Endothelial cell of umbilical vein (primary cell): ENCODE measurements at regions not wholly inside any gene's neighbourhood (a gene's known extent, or its start where the extent isn't known, plus 50 kb on each side); places are given as distances from the start of the nearest gene placed in this dataset.

Experiments used
- BruUV-seq: library from RNA; stranded (reverse); fragments of 400-500 nt; replicated peaks from 2 replicates; lab custom pipeline; 2021; lab: Mats Ljungman, UMichigan
- CTCF ChIA-PET: fragments of 300-600, 350-600 bp; sonication (Branson Sonifier 250); formaldehyde crosslinking; loops from one replicate; lab custom pipeline; 2021; ENCODE audit warnings: antibody characterized with exemption, inconsistent platforms; lab: Charles Lee
- POLR2A ChIA-PET: fragments of 300-600, 350-600 bp; sonication (Branson Sonifier 250); formaldehyde crosslinking; loops from one replicate; lab custom pipeline; 2021; ENCODE audit warnings: antibody characterized with exemption, inconsistent platforms; lab: Charles Lee
- DNase-seq: peaks from one replicate; pipeline ENCODE4 v3.0.0-alpha.2; 2011; ENCODE audit warnings: low read depth, low spot score
- FAIRE-seq: peaks from 2 replicates; lab custom pipeline; 2011; peaks lifted over from hg19 to GRCh38; lab: Jason Lieb, UNC
- H2AFZ ChIP-seq: 2 replicates; pipeline ENCODE4 v1.6.0; 2012; ENCODE audit warnings: low read depth, low read length, control low read depth, inconsistent platforms
- H3K27ac ChIP-seq: 2 replicates; pipeline ENCODE4 v1.5.1; 2011; ENCODE audit warnings: low read depth, mild to moderate bottlenecking, control low read depth, low read length, moderate library complexity; ENCODE audit not compliant: insufficient read depth
- H3K27me3 ChIP-seq, 2 experiments: 2 replicates each; pipeline versions ENCODE4 v1.6.0 to v1.6.1; 2011; ENCODE audit warnings: low read length in 2 of 2, mixed read lengths in 1 of 2; ENCODE audit not compliant: control insufficient read depth in 2 of 2, insufficient read depth in 2 of 2
- H3K36me3 ChIP-seq, 2 experiments: 2 replicates in 1 of 2; 3 replicates in 1 of 2; pipeline ENCODE4 v1.5.1; 2011; ENCODE audit warnings: low read length in 2 of 2, mild to moderate bottlenecking in 1 of 2, moderate library complexity in 1 of 2; ENCODE audit not compliant: control insufficient read depth in 2 of 2, insufficient read depth in 2 of 2; ENCODE audit errors: extremely low read depth in 1 of 2
- H3K4me1 ChIP-seq: 3 replicates; pipeline ENCODE4 v1.5.1; 2011; ENCODE audit warnings: mild to moderate bottlenecking, low read length; ENCODE audit not compliant: control insufficient read depth, insufficient read depth; ENCODE audit errors: extremely low read depth
- H3K4me2 ChIP-seq: 2 replicates; pipeline ENCODE4 v1.6.1; 2011; ENCODE audit warnings: low read length, control low read depth, mixed read lengths; ENCODE audit not compliant: insufficient read depth
- H3K4me3 ChIP-seq, 3 experiments: fragments of 200-600 bp in 1 of 3; sonication (generic), shearing (Covaris generic) in 1 of 3; replicated peaks in 1 of 3; 2 replicates each; pipeline ENCODE4 v1.5.1; 2011 to 2016; ENCODE audit warnings: control low read depth in 3 of 3, low read length in 3 of 3, mild to moderate bottlenecking in 2 of 3, inconsistent platforms in 1 of 3, low read depth in 1 of 3, moderate library complexity in 1 of 3; ENCODE audit not compliant: insufficient read depth in 1 of 3
- H3K79me2 ChIP-seq: 2 replicates; pipeline ENCODE4 v1.6.0; 2012; ENCODE audit warnings: low read length, inconsistent platforms; ENCODE audit not compliant: control insufficient read depth, insufficient read depth
- H3K9ac ChIP-seq: replicated peaks from 2 replicates; pipeline ENCODE3; 2011; ENCODE audit warnings: low read length, control low read depth; ENCODE audit not compliant: insufficient read depth; ENCODE audit errors: extremely low read depth
- H3K9me1 ChIP-seq: replicated peaks from 3 replicates; pipeline ENCODE4 v1.6.0; 2011; ENCODE audit warnings: mild to moderate bottlenecking, low read length; ENCODE audit not compliant: control insufficient read depth, insufficient read depth; ENCODE audit errors: extremely low read depth
- H3K9me3 ChIP-seq: replicated peaks from 2 replicates; pipeline ENCODE4 v1.5.1; 2012; ENCODE audit warnings: low read length, inconsistent platforms; ENCODE audit not compliant: control insufficient read depth, insufficient read depth
- H4K20me1 ChIP-seq: replicated peaks from 2 replicates; pipeline ENCODE3; 2011; ENCODE audit warnings: mild to moderate bottlenecking, low read length; ENCODE audit not compliant: control insufficient read depth, insufficient read depth; ENCODE audit errors: extremely low read depth
- CTCF ChIP-seq, 2 donors: IDR thresholded peaks; 1 replicate in 1 of 2; 2 replicates in 1 of 2; pipeline ENCODE4 v1.5.1; 2011; ENCODE audit warnings: low read length in 2 of 2, mild to moderate bottlenecking in 2 of 2, moderate library complexity in 2 of 2, control low read depth in 1 of 2, inconsistent platforms in 1 of 2, low read depth in 1 of 2; ENCODE audit not compliant: insufficient read depth in 1 of 2; ENCODE audit errors: extremely low read depth in 1 of 2
- EZH2 ChIP-seq: IDR thresholded peaks from 2 replicates; pipeline ENCODE4 v1.6.1; 2012; ENCODE audit warnings: borderline replicate concordance, low read depth, mild to moderate bottlenecking, moderate library complexity, low read length, inconsistent platforms; ENCODE audit not compliant: severe bottlenecking
- FOS ChIP-seq: IDR thresholded peaks from 2 replicates; pipeline ENCODE4 v1.6.1; 2011; ENCODE audit warnings: mild to moderate bottlenecking, low read length, moderate library complexity, borderline replicate concordance; ENCODE audit not compliant: insufficient read depth
- GATA2 ChIP-seq: IDR thresholded peaks from 2 replicates; pipeline ENCODE4 v1.7.0; 2011; ENCODE audit warnings: low read depth, mild to moderate bottlenecking, moderate library complexity, mixed read lengths, low read length; ENCODE audit not compliant: insufficient read length, insufficient read depth
- JUN ChIP-seq: IDR thresholded peaks from 2 replicates; pipeline ENCODE4 v1.6.1; 2011; ENCODE audit warnings: borderline replicate concordance, low read depth; ENCODE audit not compliant: insufficient read length, insufficient read depth
- MAX ChIP-seq: IDR thresholded peaks from 2 replicates; pipeline ENCODE4 v1.6.1; 2011; ENCODE audit not compliant: insufficient read depth, insufficient read length
- MYC ChIP-seq: IDR thresholded peaks from one replicate; pipeline ENCODE4 v1.6.1; 2011; ENCODE audit warnings: mild to moderate bottlenecking, low read depth, low read length
- POLR2A ChIP-seq: IDR thresholded peaks from 2 replicates; pipeline ENCODE4 v1.6.1; 2012; ENCODE audit warnings: low read depth, mild to moderate bottlenecking, control low read depth, low read length
- POLR2AphosphoS5 ChIP-seq: IDR thresholded peaks from 2 replicates; pipeline ENCODE4 v1.6.1; 2012; ENCODE audit warnings: low read depth, mild to moderate bottlenecking, control low read depth, low read length, moderate library complexity; ENCODE audit not compliant: insufficient read depth
- dilution Hi-C: fragments of 300-500 bp; cut with MboI; formaldehyde crosslinking; loops from one replicate; pipeline ENCODE4 v1.15.0; 2019; ENCODE audit warnings: low sequenced_read_pairs; ENCODE audit not compliant: extremely low pct_ligation_motif_present
- intact Hi-C: fragments of 100-400 bp; cut with micrococcal nuclease; formaldehyde crosslinking; loops from one replicate; pipeline ENCODE4 v1.10.0; 2022

- ChIA-PET CTCF (interaction anchor here (2.0 kb wide), 1 partner anchor 105 kb away, joined by 7 read pairs; no protein-coding TSS in a partner anchor), POLR2A (interaction anchor here (0.6 kb wide), 1 partner anchor 67 kb away, joined by 7 read pairs; no protein-coding TSS in a partner anchor)
- no peak overlapping the region for H3K9ac ChIP-seq
- dilution Hi-C loops (no loop called here), intact Hi-C loops (no loop called here)
- H3K27me3 ChIP-seq, result no peaks in the 10 kb centered on the region
- peak overlapping the region; percentile 44 for H3K4me2 ChIP-seq
- no peaks in the 10 kb centered on the region for H3K36me3 ChIP-seq
- FAIRE-seq (no peak), DNase-seq (no peak)
- no peaks in the 10 kb centered on the region for H3K9me1 ChIP-seq
- no peaks in the 10 kb centered on the region for H3K9me3 ChIP-seq
- no TSS peak for BruUV-seq
- H3K27ac ChIP-seq, result no peak overlapping the region
- H3K79me2 ChIP-seq, result no peaks in the 10 kb centered on the region
- H2AFZ ChIP-seq, result peak overlapping the region; percentile 96
- H3K4me3 ChIP-seq, result no peak overlapping the region
- peaks cover 23% of the 10 kb centered on the region for H3K4me1 ChIP-seq
- TF ChIP-seq JUN, result no peak
- no peak for TF ChIP-seq CTCF (IDR thresholded peaks at IDR 0.05; ENCODE audit: extremely low read depth in 1 of 2, insufficient read depth in 1 of 2, low read depth in 1 of 2, low read length in 2 of 2)
- TF ChIP-seq GATA2, result no peak
- TF ChIP-seq FOS, result no peak
- no peak for TF ChIP-seq MAX
- TF ChIP-seq MYC, result no peak
- no peak for TF ChIP-seq POLR2A
- no peak for TF ChIP-seq POLR2AphosphoS5
- TF ChIP-seq EZH2, result no peak
- no peaks in the 10 kb centered on the region for H4K20me1 ChIP-seq
Measured at GRCh38 chr6:100281471-100281901, 183.2 kb downstream of the SIM1 start.
